AG09309 (cell line): ENCODE measurements at regions not wholly inside any gene's neighbourhood (a gene's known extent, or its start where the extent isn't known, plus 50 kb on each side); places are given as distances from the start of the nearest gene placed in this dataset.

ENCODE experiments used
- DNase-seq: peaks from one replicate; pipeline ENCODE4 v3.0.0-alpha.2; 2010; ENCODE audit warnings: low read depth
- H3K4me3 ChIP-seq: 2 replicates; pipeline ENCODE4 v1.5.1; 2011; ENCODE audit warnings: mild to moderate bottlenecking, low read depth, low read length, moderate library complexity; ENCODE audit not compliant: control insufficient read depth
- CTCF ChIP-seq: IDR thresholded peaks from 2 replicates; pipeline ENCODE4 v1.5.1; 2011; ENCODE audit warnings: mild to moderate bottlenecking, low read depth, low read length, inconsistent platforms; ENCODE audit not compliant: insufficient read depth, control insufficient read depth; ENCODE audit errors: missing control alignments

GRCh38 chr5:168186289-168187074 lies 105.0 kb upstream of the WWC1 start:
- DNase-seq = no peak
- H3K4me3 ChIP-seq = no peak overlapping the region
- TF ChIP-seq CTCF = no peak

GRCh38 chr5:168187614-168188013 lies 103.8 kb upstream of the WWC1 start:
- no peak for DNase-seq
- H3K4me3 ChIP-seq = no peak overlapping the region
- TF ChIP-seq CTCF = no peak

- no peak for DNase-seq
- no peak for TF ChIP-seq CTCF
These were observed 103.3 kb upstream of the WWC1 start for GRCh38 chr5:168188182-168188581.

GRCh38 chr5:168192120-168192519 lies 99.3 kb upstream of the WWC1 start:
- H3K4me3 ChIP-seq = no peak overlapping the region
- TF ChIP-seq CTCF = no peak
- DNase-seq = no peak

More at GRCh38 chr5:168188182-168188581, 103.3 kb upstream of the WWC1 start:
- H3K4me3 ChIP-seq = no peak overlapping the region

- DNase-seq = no peak
- H3K4me3 ChIP-seq = no peak overlapping the region
- TF ChIP-seq CTCF = no peak
These were observed 97.8 kb upstream of the WWC1 start for GRCh38 chr5:168193493-168194250.

- no peak overlapping the region for H3K4me3 ChIP-seq
- no peak for DNase-seq
- TF ChIP-seq CTCF = no peak
These were observed 96.3 kb upstream of the WWC1 start for GRCh38 chr5:168195110-168195509.
